CD14-positive monocyte (primary cell): ENCODE measurements at regions not wholly inside any gene's neighbourhood (a gene's known extent, or its start where the extent isn't known, plus 50 kb on each side); places are given as distances from the start of the nearest gene placed in this dataset.

Experiments
- DNase-seq, 3 donors: peaks; one replicate each; pipeline ENCODE4 v3.0.0-alpha.2; 2011 to 2022
- H2AFZ ChIP-seq: 2 replicates; pipeline ENCODE4 v1.6.0; 2012; ENCODE audit warnings: mild to moderate bottlenecking, low read depth, low read length, inconsistent platforms; ENCODE audit not compliant: insufficient read depth, poor library complexity, severe bottlenecking
- H3K27ac ChIP-seq, 2 donors: 1 replicate in 1 of 2; 2 replicates in 1 of 2; pipeline ENCODE4 v1.5.1; 2012 to 2013; ENCODE audit warnings: low read length in 2 of 2, control low read depth in 1 of 2, inconsistent platforms in 1 of 2, low read depth in 1 of 2, mild to moderate bottlenecking in 1 of 2
- H3K27me3 ChIP-seq, 2 donors: one replicate each; pipeline versions ENCODE4 v1.6.0 to v1.6.1; 2011 to 2013; ENCODE audit warnings: low read length in 2 of 2; ENCODE audit not compliant: control insufficient read depth in 2 of 2, insufficient read depth in 2 of 2
- H3K36me3 ChIP-seq, 2 donors: replicated peaks in 1 of 2; 1 replicate in 1 of 2; 2 replicates in 1 of 2; pipeline versions ENCODE4 v1.5.1 to v1.6.1; 2012 to 2013; ENCODE audit warnings: low read length in 2 of 2, control low read depth in 1 of 2, inconsistent platforms in 1 of 2, mild to moderate bottlenecking in 1 of 2; ENCODE audit not compliant: insufficient read depth in 2 of 2, control insufficient read depth in 1 of 2
- H3K4me1 ChIP-seq, 2 donors: 1 replicate in 1 of 2; 2 replicates in 1 of 2; pipeline versions ENCODE4 v1.5.1 to v1.6.1; 2012 to 2013; ENCODE audit warnings: low read length in 2 of 2, control low read depth in 1 of 2, inconsistent platforms in 1 of 2, mild to moderate bottlenecking in 1 of 2, moderate library complexity in 1 of 2; ENCODE audit not compliant: insufficient read depth in 2 of 2, control insufficient read depth in 1 of 2
- H3K4me2 ChIP-seq: replicated peaks from 2 replicates; pipeline ENCODE3; 2012; ENCODE audit warnings: low read length, moderate library complexity, mild to moderate bottlenecking; ENCODE audit not compliant: poor library complexity, severe bottlenecking; ENCODE audit errors: extremely low read depth
- H3K4me3 ChIP-seq, 3 experiments: fragments of 200-600 bp in 1 of 3; sonication (generic) in 1 of 3; replicated peaks in 1 of 3; 1 replicate in 2 of 3; 2 replicates in 1 of 3; pipeline ENCODE4 v1.5.1; 2011 to 2013; ENCODE audit warnings: low read length in 3 of 3, mild to moderate bottlenecking in 3 of 3, control low read depth in 2 of 3, low read depth in 2 of 3, inconsistent platforms in 1 of 3, moderate library complexity in 1 of 3
- H3K79me2 ChIP-seq: 2 replicates; pipeline ENCODE4 v1.6.0; 2012; ENCODE audit warnings: mild to moderate bottlenecking, control low read depth, inconsistent platforms, low read length, moderate library complexity; ENCODE audit not compliant: insufficient read depth
- H3K9ac ChIP-seq: 2 replicates; pipeline ENCODE4 v1.6.0; 2017; ENCODE audit warnings: low read length, mild to moderate bottlenecking; ENCODE audit not compliant: insufficient read depth, poor library complexity, severe bottlenecking
- H3K9me3 ChIP-seq, 2 donors: replicated peaks in 1 of 2; 1 replicate in 1 of 2; 2 replicates in 1 of 2; pipeline versions ENCODE4 v1.5.1 to v1.6.1; 2012 to 2013; ENCODE audit warnings: low read length in 2 of 2, control low read depth in 1 of 2; ENCODE audit not compliant: control insufficient read depth in 1 of 2, insufficient read depth in 1 of 2
- H4K20me1 ChIP-seq: 2 replicates; pipeline ENCODE4 v1.6.0; 2012; ENCODE audit warnings: mild to moderate bottlenecking, low read length, control low read depth, moderate library complexity; ENCODE audit not compliant: insufficient read depth
- H3K27ac Mint-ChIP-seq, 7 donors: one replicate each; pipeline ENCODE4 v1.8.0; 2020; ENCODE audit warnings: mild to moderate bottlenecking in 7 of 7, mixed read lengths in 7 of 7, moderate library complexity in 6 of 7, inconsistent platforms in 2 of 7
- H3K27me3 Mint-ChIP-seq, 3 donors: one replicate each; pipeline ENCODE4 v1.8.0; 2021 to 2022; ENCODE audit warnings: low read depth in 3 of 3, mild to moderate bottlenecking in 3 of 3, mixed read lengths in 3 of 3, moderate library complexity in 3 of 3, inconsistent platforms in 1 of 3
- H3K36me3 Mint-ChIP-seq, 2 donors: one replicate each; pipeline ENCODE4 v1.8.0; 2020; ENCODE audit warnings: mixed read lengths in 2 of 2, inconsistent platforms in 1 of 2, mild to moderate bottlenecking in 1 of 2
- H3K4me1 Mint-ChIP-seq: one replicate; pipeline ENCODE4 v1.8.0; 2020; ENCODE audit warnings: mild to moderate bottlenecking, mixed read lengths
- H3K4me3 Mint-ChIP-seq, 2 donors: one replicate each; pipeline ENCODE4 v1.8.0; 2020; ENCODE audit warnings: mild to moderate bottlenecking in 2 of 2, mixed read lengths in 2 of 2, moderate library complexity in 1 of 2
- H3K9me3 Mint-ChIP-seq, 7 donors: one replicate each; pipeline ENCODE4 v1.8.0; 2020 to 2022; ENCODE audit warnings: mixed read lengths in 7 of 7, mild to moderate bottlenecking in 6 of 7, moderate library complexity in 6 of 7, inconsistent platforms in 2 of 7
- CTCF ChIP-seq: fragments of 200-600 bp; IDR thresholded peaks from one replicate; pipeline ENCODE4 v1.8.0; 2022; ENCODE audit warnings: antibody characterized with exemption, mild to moderate bottlenecking
- WGBS: methylation state at CpG from one replicate; pipeline ENCODE4 v1.1.5; 2013; ENCODE audit warnings: missing lambda C conversion rate; ENCODE audit not compliant: insufficient coverage; 5-methylcytosine and 5-hydroxymethylcytosine counted together
- intact Hi-C, 2 donors: fragments of 100-400 bp; cut with micrococcal nuclease; formaldehyde crosslinking; loops; one replicate each; pipeline versions ENCODE4 v1.15.0 to v1.15.1; 2023

DNA sequence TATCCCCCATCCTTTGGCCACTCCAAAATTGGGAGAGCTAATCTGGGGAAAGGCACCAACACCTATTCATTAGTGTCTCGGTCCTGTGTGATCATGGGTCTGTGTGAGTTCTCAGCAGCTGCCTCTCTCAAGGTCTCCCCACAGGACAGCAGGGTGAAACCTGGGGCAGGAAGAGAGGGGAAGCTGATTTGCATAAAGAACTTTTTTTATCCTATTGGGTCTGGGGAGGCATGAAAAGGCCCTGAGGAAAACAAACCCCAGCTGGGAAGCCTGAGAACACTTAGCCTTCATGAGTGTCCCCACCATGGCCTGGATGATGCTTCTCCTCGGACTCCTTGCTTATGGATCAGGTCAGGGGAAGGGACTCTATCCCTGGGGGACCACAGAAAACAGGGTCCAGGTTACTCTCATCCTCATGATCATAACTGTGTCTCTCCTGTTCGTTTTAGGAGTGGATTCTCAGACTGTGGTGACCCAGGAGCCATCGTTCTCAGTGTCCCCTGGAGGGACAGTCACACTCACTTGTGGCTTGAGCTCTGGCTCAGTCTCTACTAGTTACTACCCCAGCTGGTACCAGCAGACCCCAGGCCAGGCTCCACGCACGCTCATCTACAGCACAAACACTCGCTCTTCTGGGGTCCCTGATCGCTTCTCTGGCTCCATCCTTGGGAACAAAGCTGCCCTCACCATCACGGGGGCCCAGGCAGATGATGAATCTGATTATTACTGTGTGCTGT, 116.0 kb upstream of the TOP3B start:
- H3K27ac Mint-ChIP-seq = peak overlapping the region; percentile 21 to 93 (median 60)
- H3K4me1 Mint-ChIP-seq = peaks cover 28% of the 10 kb centered on the region

GRCh38 chr22:22097727-22098228, 115.2 kb upstream of the TOP3B start:
- no peak for TF ChIP-seq CTCF
- Histone ChIP-seq H2AFZ (no peak overlapping the region), H3K79me2 (no peaks in the 10 kb centered on the region), H3K36me3 (no peaks in the 10 kb centered on the region), H3K4me2 (no peak overlapping the region), H3K27ac (no peak overlapping the region), H3K27me3 (peaks cover 0 to 3% of the 10 kb centered on the region in 2 donors), H3K9ac (no peak overlapping the region), H4K20me1 (no peaks in the 10 kb centered on the region), H3K9me3 (no peaks in the 10 kb centered on the region), H3K4me1 (peaks cover 13 to 37% of the 10 kb centered on the region in 2 donors), H3K4me3 (no peak overlapping the region)
- no peaks in the 10 kb centered on the region for H3K36me3 Mint-ChIP-seq
- H3K9me3 Mint-ChIP-seq = no peaks in the 10 kb centered on the region
- H3K4me3 Mint-ChIP-seq = no peak overlapping the region
- peaks cover 10 to 13% (median 11%) of the 10 kb centered on the region in 3 donors for H3K27me3 Mint-ChIP-seq
- no peak overlapping the region for H3K27ac Mint-ChIP-seq
- peaks cover 27% of the 10 kb centered on the region for H3K4me1 Mint-ChIP-seq
- intact Hi-C loops = loop anchor here in 1 of 2 donors (5.0 kb wide), 1 partner anchor 35 kb away; no protein-coding TSS in a partner anchor
- no peak for DNase-seq

More for the DNA sequence above, 116.0 kb upstream of the TOP3B start:
- Mint-ChIP-seq H3K27me3 (peaks cover 10 to 12% (median 11%) of the 10 kb centered on the region in 3 donors), H3K9me3 (no peaks in the 10 kb centered on the region), H3K36me3 (no peaks in the 10 kb centered on the region), H3K4me3 (peak overlapping the region in 1 of 2 donors; percentile 50)
- Histone ChIP-seq H3K27ac (peak overlapping the region in 1 of 2 donors; percentile 79), H3K9ac (peak overlapping the region; percentile 0), H3K4me1 (peaks cover 21 to 37% of the 10 kb centered on the region in 2 donors), H2AFZ (peak overlapping the region; percentile 74), H3K27me3 (peaks cover 0 to 3% of the 10 kb centered on the region in 2 donors), H3K79me2 (no peaks in the 10 kb centered on the region), H3K36me3 (no peaks in the 10 kb centered on the region), H3K9me3 (no peaks in the 10 kb centered on the region), H4K20me1 (no peaks in the 10 kb centered on the region), H3K4me2 (peak overlapping the region; percentile 34), H3K4me3 (no peak overlapping the region)
- DNase-seq = no peak
- intact Hi-C loops = loop anchor here in 1 of 2 donors (5.0 kb wide), 1 partner anchor 36 kb away; no protein-coding TSS in a partner anchor
- no peak for TF ChIP-seq CTCF
- WGBS = 64% methylated on average over 2 of the region's 9 CpGs
